ENCODE measurements at regions not wholly inside any gene's neighbourhood (a gene's known extent, or its start where the extent isn't known, plus 50 kb on each side); places are given as distances from the start of the nearest gene placed in this dataset.

- no peak for TF ChIP-seq REST (IDR thresholded peaks at IDR 0.05; ENCODE audit: low read depth)
- TF ChIP-seq CEBPB (IDR thresholded peaks at IDR 0.05): no peak
- no peak for TF ChIP-seq MAX (IDR thresholded peaks at IDR 0.05)
- no peak for TF ChIP-seq NFIC (IDR thresholded peaks at IDR 0.05)
- TF ChIP-seq TEAD4 (IDR thresholded peaks at IDR 0.05): no peak
- no peak for TF ChIP-seq ZBTB7A (IDR thresholded peaks at IDR 0.05; ENCODE audit: low read depth)
- TF ChIP-seq EP300 (IDR thresholded peaks at IDR 0.05; ENCODE audit: borderline replicate concordance): no peak
- TF ChIP-seq FOXM1 (IDR thresholded peaks at IDR 0.05; ENCODE audit: borderline replicate concordance, low read depth): no peak
- TF ChIP-seq YY1 (IDR thresholded peaks at IDR 0.05; ENCODE audit: low read depth): no peak
- no peak for TF ChIP-seq TAF1 (IDR thresholded peaks at IDR 0.05; ENCODE audit: low read depth)
- TF ChIP-seq EGR1 (IDR thresholded peaks at IDR 0.05): no peak
- no peak for TF ChIP-seq RAD21 (IDR thresholded peaks at IDR 0.05; ENCODE audit: low read depth)
- TF ChIP-seq CREB1 (IDR thresholded peaks at IDR 0.05; ENCODE audit: low read depth): no peak
- no peak for TF ChIP-seq TCF12 (IDR thresholded peaks at IDR 0.05; ENCODE audit: low read depth)
- TF ChIP-seq USF1 (IDR thresholded peaks at IDR 0.05): no peak
Observed at GRCh38 chr13:67946131-67946530, 716.0 kb upstream of the PCDH9 start.

- no peak for TF ChIP-seq FOXM1 (IDR thresholded peaks at IDR 0.05; ENCODE audit: borderline replicate concordance, low read depth)
- TF ChIP-seq USF1 (IDR thresholded peaks at IDR 0.05): no peak
- TF ChIP-seq MAX (IDR thresholded peaks at IDR 0.05): no peak
- no peak for TF ChIP-seq EGR1 (IDR thresholded peaks at IDR 0.05)
- TF ChIP-seq EP300 (IDR thresholded peaks at IDR 0.05; ENCODE audit: borderline replicate concordance): no peak
- no peak for TF ChIP-seq TEAD4 (IDR thresholded peaks at IDR 0.05)
- no peak for TF ChIP-seq CEBPB (IDR thresholded peaks at IDR 0.05)
- TF ChIP-seq ZBTB7A (IDR thresholded peaks at IDR 0.05; ENCODE audit: low read depth): no peak
- no peak for TF ChIP-seq YY1 (IDR thresholded peaks at IDR 0.05; ENCODE audit: low read depth)
- no peak for TF ChIP-seq CREB1 (IDR thresholded peaks at IDR 0.05; ENCODE audit: low read depth)
- no peak for TF ChIP-seq RAD21 (IDR thresholded peaks at IDR 0.05; ENCODE audit: low read depth)
- TF ChIP-seq REST (IDR thresholded peaks at IDR 0.05; ENCODE audit: low read depth): no peak
Observed at GRCh38 chr13:67943116-67943515, 713.0 kb upstream of the PCDH9 start.

GRCh38 chr13:67935626-67936025 is 705.5 kb upstream of the PCDH9 start:
- no peak for TF ChIP-seq TEAD4 (IDR thresholded peaks at IDR 0.05)
- no peak for TF ChIP-seq FOXM1 (IDR thresholded peaks at IDR 0.05; ENCODE audit: borderline replicate concordance, low read depth)
- no peak for TF ChIP-seq TCF12 (IDR thresholded peaks at IDR 0.05; ENCODE audit: low read depth)
- no peak for TF ChIP-seq CEBPB (IDR thresholded peaks at IDR 0.05)
- TF ChIP-seq EP300 (IDR thresholded peaks at IDR 0.05; ENCODE audit: borderline replicate concordance): no peak
- no peak for TF ChIP-seq EGR1 (IDR thresholded peaks at IDR 0.05)

- TF ChIP-seq CREB1 (IDR thresholded peaks at IDR 0.05; ENCODE audit: low read depth) (no peak), TAF1 (IDR thresholded peaks at IDR 0.05; ENCODE audit: low read depth) (no peak), YY1 (IDR thresholded peaks at IDR 0.05; ENCODE audit: low read depth) (no peak), EP300 (IDR thresholded peaks at IDR 0.05; ENCODE audit: borderline replicate concordance) (no peak), RAD21 (IDR thresholded peaks at IDR 0.05; ENCODE audit: low read depth) (no peak)
Observed at GRCh38 chr13:67934617-67935330, 704.6 kb upstream of the PCDH9 start.

GRCh38 chr13:67932991-67933390 is 702.9 kb upstream of the PCDH9 start:
- TF ChIP-seq CREB1 (IDR thresholded peaks at IDR 0.05; ENCODE audit: low read depth): no peak
- TF ChIP-seq REST (IDR thresholded peaks at IDR 0.05; ENCODE audit: low read depth): no peak
- TF ChIP-seq TCF12 (IDR thresholded peaks at IDR 0.05; ENCODE audit: low read depth): no peak
